ENCODE measurements at regions not wholly inside any gene's neighbourhood (a gene's known extent, or its start where the extent isn't known, plus 50 kb on each side); places are given as distances from the start of the nearest gene placed in this dataset.

GRCh38 chr7:25288556-25289307, 60.4 kb upstream of the NPVF start:
- DNase-seq (no peak), ATAC-seq (no peak)
- H3K4me3 ChIP-seq, result no peak overlapping the region
- H3K9me3 ChIP-seq, result no peaks in the 10 kb centered on the region
- intact Hi-C loops (cut with DNase I, micrococcal nuclease), result no loop called here
- H3K4me1 ChIP-seq (ENCODE audit: low read depth), result no peaks in the 10 kb centered on the region
- H3K36me3 ChIP-seq (ENCODE audit: low read depth), result no peaks in the 10 kb centered on the region
- TF ChIP-seq, protein P1, sequence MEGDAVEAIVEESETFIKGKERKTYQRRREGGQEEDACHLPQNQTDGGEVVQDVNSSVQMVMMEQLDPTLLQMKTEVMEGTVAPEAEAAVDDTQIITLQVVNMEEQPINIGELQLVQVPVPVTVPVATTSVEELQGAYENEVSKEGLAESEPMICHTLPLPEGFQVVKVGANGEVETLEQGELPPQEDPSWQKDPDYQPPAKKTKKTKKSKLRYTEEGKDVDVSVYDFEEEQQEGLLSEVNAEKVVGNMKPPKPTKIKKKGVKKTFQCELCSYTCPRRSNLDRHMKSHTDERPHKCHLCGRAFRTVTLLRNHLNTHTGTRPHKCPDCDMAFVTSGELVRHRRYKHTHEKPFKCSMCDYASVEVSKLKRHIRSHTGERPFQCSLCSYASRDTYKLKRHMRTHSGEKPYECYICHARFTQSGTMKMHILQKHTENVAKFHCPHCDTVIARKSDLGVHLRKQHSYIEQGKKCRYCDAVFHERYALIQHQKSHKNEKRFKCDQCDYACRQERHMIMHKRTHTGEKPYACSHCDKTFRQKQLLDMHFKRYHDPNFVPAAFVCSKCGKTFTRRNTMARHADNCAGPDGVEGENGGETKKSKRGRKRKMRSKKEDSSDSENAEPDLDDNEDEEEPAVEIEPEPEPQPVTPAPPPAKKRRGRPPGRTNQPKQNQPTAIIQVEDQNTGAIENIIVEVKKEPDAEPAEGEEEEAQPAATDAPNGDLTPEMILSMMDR (IDR thresholded peaks at IDR 0.05), result no peak

- H3K4me3 ChIP-seq, result no peak overlapping the region
- H3K9me3 ChIP-seq, result no peaks in the 10 kb centered on the region
- no peaks in the 10 kb centered on the region for H3K36me3 ChIP-seq (ENCODE audit: low read depth)
- intact Hi-C loops (cut with DNase I, micrococcal nuclease), result no loop called here
- DNase-seq, result no peak
- no peak for ATAC-seq
- TF ChIP-seq, protein P1 (IDR thresholded peaks at IDR 0.05), result no peak
- H3K4me1 ChIP-seq (ENCODE audit: low read depth), result no peaks in the 10 kb centered on the region
Observed at GRCh38 chr7:25289518-25289917, 61.2 kb upstream of the NPVF start.

GRCh38 chr7:25294624-25295023, 66.3 kb upstream of the NPVF start:
- H3K36me3 ChIP-seq (ENCODE audit: low read depth), result no peaks in the 10 kb centered on the region
- H3K4me3 ChIP-seq, result no peak overlapping the region
- intact Hi-C loops (cut with DNase I, micrococcal nuclease), result no loop called here
- ATAC-seq, result no peak
- no peaks in the 10 kb centered on the region for H3K9me3 ChIP-seq
- H3K4me1 ChIP-seq (ENCODE audit: low read depth), result no peaks in the 10 kb centered on the region
- DNase-seq, result no peak
- TF ChIP-seq, protein P1 (IDR thresholded peaks at IDR 0.05), result no peak

DNA sequence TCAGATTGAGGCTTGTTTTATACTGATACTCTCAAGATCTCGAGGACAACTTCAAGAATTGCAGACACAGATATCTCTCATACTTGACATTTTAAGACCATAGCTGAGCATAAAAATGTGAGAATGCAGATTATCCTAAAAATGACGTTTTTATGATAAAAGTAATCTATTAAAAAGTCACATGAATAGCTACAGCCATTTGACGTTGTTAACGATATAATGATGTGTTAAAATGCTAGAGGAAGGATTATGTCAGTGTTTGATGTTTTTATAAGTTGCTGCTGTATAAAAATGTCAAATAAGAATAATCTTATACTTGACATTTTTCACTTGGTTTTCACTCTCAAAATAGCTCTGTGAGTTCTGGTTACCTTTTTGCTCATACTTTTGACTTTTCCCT, 67.1 kb upstream of the NPVF start:
- Histone ChIP-seq H3K9me3 (no peaks in the 10 kb centered on the region), H3K4me1 (ENCODE audit: low read depth) (no peaks in the 10 kb centered on the region), H3K4me3 (no peak overlapping the region), H3K36me3 (ENCODE audit: low read depth) (no peaks in the 10 kb centered on the region)
- TF ChIP-seq, protein P1 (IDR thresholded peaks at IDR 0.05), result no peak
- ATAC-seq (no peak), DNase-seq (no peak)
- intact Hi-C loops (cut with DNase I, micrococcal nuclease), result no loop called here

GRCh38 chr7:25296086-25296485, 67.8 kb upstream of the NPVF start:
- H3K4me3 ChIP-seq, result no peak overlapping the region
- no peak for ATAC-seq
- no peaks in the 10 kb centered on the region for H3K9me3 ChIP-seq
- no peak for DNase-seq
- TF ChIP-seq, protein P1 (IDR thresholded peaks at IDR 0.05), result no peak
- intact Hi-C loops (cut with DNase I, micrococcal nuclease), result no loop called here
- H3K36me3 ChIP-seq (ENCODE audit: low read depth), result no peaks in the 10 kb centered on the region
- H3K4me1 ChIP-seq (ENCODE audit: low read depth), result no peaks in the 10 kb centered on the region

DNA sequence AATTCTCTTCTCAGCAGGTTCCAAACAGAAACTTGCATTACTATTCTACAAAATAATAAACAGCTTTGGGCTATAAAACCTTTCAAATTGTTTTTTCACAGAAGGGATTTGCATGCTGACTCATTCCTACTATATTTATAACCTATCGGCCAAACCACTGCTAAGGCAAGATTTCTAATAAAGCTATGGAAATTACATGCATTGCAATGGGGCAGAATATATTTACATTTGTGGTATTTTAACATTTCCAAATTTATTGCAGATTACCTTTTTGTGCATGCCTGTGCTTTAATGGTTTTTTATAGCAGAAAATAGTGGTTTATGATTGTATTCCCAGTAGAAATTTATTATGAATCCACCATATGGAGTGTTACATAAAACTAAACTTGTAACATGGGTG, 69.0 kb upstream of the NPVF start:
- TF ChIP-seq, protein P1 (IDR thresholded peaks at IDR 0.05), result no peak
- intact Hi-C loops (cut with DNase I, micrococcal nuclease), result no loop called here
- ATAC-seq, result no peak
- no peak overlapping the region for H3K4me3 ChIP-seq
- no peaks in the 10 kb centered on the region for H3K9me3 ChIP-seq
- DNase-seq, result no peak
- no peaks in the 10 kb centered on the region for H3K36me3 ChIP-seq (ENCODE audit: low read depth)
- no peaks in the 10 kb centered on the region for H3K4me1 ChIP-seq (ENCODE audit: low read depth)
